ENCODE measurements at regions not wholly inside any gene's neighbourhood (a gene's known extent, or its start where the extent isn't known, plus 50 kb on each side); places are given as distances from the start of the nearest gene placed in this dataset.
"Not testable (repeated sequence)": the region's sequence is repeated elsewhere in the genome, so short reads cannot be mapped to it uniquely, and the experiment has no call there.

DNA sequence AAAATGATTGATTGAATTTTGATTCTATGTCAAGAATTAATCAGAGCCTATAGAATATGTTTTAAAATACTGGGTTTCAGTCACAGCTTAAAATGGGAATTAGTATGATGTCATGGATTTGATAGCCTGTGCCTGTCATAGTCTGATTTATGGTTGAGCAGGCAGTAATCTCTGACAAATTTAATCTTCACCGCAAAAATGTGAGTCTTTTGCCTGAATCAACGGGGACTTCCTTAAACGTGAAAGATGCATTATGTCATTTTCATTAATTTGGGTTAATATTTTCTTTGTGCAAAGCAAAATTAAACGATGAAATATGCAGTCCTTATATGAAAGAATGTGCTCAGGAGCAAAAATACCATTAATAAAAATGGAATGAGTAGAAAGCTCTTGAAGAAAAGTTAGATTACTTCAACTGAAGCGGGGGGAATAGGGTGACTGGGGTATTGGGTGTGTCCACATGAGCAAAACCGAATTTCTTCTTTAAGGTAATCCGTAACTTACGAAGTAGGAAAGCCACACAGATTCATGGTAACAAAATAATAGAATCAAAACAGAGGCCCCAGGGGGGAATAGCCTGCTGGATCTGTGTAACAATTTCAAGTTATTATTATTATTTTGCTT, 339.6 kb upstream of the NOX3 start:
- DNase-seq, result no peak

DNA sequence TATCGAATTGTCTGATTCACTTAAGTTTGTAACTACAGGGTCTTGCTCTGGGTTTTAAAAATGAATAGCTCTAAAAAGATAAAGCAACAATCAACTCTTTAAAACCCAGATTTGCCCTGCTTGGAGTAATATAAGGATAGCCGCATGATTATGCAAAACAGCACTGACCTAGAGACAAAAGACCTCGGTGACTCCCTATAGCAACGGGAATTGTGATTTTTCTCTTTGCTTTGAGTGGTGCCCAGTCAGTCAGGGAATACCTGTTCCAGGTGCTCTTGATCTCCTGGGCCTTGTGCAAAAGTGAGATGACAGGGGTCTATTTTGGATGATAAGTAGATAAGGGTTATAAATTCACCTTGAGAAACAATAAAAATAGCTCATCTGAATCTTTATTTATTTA, 336.3 kb upstream of the NOX3 start:
- DNase-seq, result no peak

DNA sequence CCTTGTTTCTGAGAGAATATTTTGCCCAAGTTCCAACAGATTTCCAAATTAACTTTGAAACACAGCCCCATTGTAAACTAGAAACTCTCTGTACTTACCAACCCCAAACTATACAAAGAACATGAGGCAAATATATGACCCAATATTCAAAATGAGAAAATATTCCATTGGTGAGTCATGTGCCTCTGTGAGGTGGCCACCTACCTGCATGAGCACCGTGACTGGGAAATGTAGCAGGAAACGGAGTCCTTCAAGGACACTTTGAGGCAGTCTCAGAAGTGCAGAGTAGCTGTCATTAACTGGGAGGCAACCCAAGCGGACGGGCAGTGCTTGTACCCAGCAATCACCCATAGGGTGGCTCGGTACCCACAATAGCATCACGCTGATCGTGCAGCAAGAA, 335.5 kb upstream of the NOX3 start:
- no peak for DNase-seq

DNA sequence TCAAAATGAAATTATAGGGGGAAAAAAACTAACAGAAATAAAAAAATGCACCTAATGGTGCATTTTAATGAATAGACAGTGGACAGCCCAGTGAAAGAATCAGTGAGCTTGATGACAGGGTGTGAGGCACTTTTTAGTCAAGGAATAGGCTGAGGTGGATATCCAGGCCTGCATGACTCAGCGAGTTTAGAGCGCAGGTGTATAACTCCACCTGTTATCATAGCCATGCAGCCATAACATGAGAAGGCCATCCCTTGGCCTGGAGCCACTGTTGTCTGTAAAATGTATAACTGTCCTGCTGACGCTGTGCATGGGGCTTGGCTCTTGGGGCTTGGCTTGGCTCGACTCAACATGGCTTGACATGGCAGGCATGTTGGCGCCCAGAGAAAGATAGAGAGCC, 331.5 kb upstream of the NOX3 start:
- DNase-seq, result no peak

DNA sequence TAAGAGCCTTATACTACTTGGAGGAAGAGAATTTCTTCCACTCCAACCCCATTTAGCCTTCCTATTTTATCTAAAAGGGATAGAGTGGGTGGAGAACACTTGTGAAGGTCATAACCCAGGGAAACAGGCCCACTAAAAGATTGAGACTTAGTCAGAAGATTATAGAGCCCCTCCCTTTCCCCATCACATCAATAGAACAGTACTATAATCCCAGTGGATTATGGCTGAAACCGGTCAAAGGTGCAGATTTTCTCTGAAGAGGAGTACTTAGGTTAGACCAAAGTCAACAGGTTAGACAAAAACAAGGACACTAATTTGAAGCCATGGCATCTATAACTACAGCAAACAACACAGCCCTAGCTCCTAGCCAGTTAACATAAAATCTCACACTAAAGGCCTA, 330.9 kb upstream of the NOX3 start:
- DNase-seq, result no peak

DNA sequence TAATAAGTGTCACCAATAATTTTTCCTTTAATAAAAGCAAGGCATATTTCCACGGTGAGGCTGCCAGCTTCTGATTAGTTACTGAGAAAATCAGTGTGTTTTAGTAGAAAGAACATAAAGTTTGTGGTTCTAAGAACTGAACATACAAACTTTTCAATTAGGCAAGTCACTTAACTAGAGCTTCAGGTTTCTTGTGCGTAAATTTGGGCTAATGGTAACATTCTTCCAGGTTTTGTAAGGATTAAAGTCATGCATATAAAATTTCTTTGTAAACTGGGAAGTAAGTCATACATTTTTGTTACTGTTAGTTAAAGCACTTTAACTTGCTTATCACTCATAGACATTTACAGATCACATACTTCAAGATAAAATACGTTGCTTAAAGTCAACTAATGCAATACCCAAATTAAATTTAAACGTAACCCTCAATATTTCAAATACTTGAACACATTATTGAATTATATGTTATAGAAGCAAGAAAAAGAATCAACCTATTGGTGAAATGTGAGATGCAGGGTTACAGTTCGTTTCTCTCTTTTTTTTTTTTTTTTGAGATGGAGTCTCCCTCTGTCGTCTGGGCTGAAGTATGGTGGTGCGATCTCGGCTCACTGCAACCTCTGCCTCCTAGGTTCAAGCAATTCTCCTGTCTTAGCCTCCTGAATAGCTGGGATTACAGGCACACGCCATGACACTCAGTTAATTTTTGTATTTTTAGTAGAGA, 327.3 kb upstream of the NOX3 start:
- no peak for DNase-seq

DNA sequence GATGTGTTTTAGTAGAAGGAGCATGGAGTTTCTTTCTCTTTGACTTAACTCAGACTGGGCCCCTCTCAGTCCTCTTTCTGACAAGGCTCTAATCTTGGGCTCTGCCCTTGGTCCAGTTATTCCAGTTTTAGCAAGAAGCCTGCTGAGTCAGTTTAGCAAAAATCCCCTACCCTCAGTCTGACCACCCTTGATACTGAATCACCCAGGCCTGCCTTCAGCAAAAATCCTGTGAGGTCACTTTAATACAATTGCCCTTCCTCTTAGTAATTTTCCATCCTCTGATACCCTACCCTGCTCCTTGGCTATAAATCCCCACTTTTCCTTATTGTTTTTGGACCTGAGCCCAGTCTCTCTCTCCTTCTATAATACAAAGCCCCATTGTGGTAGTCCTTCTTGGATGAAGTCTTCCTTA, 326.7 kb upstream of the NOX3 start:
- no peak for DNase-seq

DNA sequence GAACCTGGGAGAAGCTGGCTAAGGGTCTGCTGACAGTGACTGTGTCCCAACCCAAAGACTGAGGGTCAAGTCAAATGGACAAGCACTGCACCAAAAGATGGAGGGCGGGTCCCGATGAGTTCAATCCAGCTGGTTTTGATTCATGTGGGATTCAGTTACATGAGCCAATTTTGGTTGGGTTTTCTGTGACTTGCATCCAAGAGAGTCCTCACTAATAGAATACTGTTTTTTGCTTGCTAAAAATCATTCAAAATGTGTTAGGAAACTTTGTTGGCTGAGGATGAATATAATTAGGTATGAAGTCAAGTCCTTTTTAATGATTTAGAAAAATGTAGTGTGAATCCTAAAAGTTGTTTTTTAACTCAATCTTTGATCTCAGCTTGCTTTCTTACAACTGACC, 323.8 kb upstream of the NOX3 start:
- no peak for DNase-seq

DNA sequence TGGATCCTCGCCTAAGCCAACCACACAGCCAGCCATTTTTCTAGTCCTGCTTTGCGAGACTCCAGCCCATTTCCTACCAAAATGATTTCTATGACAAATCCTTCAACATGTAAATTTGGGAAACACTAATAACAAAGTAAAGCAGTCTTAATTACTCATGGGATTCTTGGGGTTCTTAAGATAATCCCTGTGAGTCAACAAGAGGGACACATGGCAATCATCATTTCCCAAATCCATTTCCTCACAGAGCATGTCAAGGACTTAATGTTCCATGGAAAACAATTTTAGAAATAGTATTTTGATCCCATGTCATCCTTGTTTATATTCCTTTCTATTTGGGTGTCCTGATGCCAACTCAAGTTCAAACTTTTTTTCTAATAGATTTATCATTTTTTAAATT, 322.7 kb upstream of the NOX3 start:
- DNase-seq, result no peak

DNA sequence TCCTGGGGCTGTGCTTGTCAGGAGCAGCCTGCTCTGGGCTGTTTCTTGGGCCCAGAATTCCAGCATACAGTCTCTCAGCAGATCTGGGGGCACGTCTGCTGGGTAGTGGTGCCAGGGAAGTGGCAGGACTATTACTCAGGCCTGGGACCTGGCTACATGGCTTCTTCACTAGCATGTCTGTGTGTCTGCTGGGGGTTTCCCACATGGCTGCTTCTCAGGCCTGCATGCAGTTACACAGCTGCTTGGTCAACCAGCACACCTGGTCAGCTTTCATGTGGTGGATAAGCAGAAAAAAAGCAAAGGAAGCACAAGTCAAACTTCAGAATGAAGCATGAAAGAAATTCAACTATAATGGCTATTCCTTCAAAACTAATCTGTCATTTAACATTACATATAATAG, 316.2 kb upstream of the NOX3 start:
- no peak for DNase-seq

DNA sequence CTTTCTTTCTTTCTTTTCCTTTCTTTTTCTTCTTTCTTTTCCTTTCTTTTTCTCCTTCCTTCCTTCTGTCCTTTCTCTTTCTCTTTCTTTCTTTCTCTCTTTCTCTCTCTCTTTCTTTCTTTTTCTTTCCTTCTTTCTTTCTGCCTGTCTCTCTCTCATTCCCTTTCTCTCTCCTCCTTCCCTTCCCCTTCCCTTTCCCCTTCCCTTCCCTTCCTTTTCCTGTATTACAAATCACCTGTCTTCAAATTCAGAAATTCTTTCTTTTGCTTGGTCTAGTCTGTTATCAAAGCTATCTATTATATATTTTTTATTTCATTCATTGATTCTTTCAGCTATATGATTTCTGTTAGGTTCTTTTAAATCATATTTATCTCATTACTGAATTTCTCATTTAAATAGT, 315.2 kb upstream of the NOX3 start:
- DNase-seq, result no peak

DNA sequence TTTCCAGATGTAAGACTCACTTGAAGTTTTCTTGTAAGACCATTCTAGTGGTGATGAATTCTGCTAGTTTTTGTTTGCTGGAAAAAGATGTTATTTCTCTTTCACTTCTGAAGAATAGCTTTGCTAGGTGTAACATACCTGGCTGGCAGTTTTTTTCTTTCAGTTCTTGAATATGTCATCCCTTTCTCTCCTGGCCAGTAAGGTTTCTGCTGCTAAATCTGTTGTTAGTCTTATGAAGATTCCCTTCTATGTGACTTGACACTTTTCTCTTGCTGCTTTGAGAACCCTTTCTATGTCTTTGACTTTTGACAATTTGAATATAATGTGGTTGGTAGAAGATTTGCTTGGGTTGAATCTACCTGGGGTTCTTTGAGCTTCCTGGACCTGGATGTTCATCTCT, 314.7 kb upstream of the NOX3 start:
- no peak for DNase-seq

DNA sequence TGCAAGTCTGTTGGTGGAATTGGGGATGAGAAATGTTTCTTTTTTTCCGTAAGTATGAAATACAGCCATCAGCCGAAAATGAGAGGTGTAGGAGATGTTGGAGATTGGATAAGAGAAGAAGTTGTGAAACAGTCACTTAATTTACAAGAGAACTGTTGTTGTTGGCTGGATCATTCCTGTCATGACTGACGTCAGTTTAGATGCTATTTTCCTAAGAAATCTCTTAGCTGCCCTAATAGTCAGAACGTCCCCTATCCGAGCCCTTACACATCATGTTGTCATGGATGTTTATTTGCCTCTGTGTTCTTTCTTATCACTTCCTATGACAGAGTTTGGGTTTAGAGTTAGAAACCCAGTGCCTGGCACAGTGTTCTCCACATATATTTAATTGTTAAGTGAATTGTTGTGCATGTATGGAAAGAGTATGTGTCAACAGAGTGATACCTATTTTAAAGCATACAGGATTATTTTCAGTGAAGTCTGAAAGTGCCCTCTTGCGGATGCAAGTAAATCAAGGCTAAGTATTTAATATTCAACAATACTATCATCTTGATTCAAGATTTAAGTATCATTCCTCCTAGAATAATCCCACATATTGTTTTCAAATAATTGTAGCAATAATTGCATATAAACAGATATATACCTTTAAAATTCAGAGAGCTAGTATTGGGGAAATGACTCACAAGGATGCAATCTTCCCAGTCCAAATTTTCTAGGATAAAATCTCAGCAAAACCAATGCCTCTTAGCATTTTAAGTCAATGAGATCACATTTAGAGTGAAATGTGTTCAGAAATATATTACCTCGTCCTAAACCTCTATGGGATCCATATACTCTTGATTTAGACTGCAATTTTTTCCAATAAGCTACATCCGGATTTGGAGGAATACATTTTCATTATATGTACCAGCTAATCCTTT, 309.9 kb upstream of the NOX3 start:
- DNase-seq, result no peak

DNA sequence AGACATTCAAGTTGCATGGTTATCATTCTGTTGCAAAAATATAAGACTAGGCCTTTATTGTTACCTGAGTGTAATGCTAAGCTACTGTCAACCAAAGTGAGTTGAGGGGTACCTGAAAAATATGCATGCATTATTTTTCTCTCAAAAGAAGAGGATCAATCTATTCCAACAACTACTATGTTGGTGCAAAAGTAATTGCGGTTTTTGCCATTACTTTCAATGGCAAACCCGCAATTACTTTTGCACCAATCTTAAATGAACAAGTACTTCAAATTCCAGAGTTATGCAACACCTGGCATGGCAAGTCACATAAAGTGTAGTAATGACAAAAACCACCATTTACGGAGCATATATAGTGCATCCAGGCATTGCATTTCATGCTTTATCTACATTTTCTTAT, 307.0 kb upstream of the NOX3 start:
- no peak for DNase-seq

DNA sequence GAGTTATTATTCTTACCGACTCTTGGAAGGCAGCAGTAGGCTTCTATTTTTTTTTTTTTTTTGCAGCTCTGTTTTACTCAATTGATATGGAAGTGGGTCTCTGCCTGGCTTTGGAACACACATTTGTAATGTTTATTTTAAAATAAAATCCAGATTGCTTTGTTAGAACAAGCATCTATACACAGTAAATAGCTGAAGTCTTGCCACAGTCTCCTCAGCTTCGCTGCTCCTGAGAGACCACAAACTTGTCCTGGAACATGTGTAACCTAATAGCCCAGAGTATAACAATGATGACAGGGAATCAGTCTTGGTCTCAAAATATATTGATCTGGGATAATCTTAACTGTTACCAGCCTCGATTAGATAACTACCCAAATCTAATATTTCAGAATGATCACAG, 299.8 kb upstream of the NOX3 start:
- no peak for DNase-seq

DNA sequence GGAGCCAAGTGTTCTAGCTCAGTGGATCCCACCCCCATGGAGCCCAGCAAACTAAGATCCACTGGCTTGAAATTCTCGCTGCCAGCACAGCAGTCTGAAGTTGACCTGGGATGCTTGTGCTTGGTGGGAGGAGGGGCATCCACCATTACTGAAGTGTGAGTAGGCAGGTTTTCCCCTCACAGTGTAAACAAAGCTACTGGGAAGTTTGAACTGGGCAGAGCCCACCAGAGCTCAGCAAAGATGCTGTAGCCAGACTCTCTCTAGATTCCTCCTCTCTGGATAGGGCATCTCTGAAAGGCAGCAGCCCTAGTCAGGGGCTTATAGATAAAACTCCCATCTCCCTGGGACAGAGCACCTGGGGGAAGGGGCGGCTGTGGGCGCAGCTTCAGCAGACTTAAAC, 293.1 kb upstream of the NOX3 start:
- not testable (repeated sequence) for DNase-seq

DNA sequence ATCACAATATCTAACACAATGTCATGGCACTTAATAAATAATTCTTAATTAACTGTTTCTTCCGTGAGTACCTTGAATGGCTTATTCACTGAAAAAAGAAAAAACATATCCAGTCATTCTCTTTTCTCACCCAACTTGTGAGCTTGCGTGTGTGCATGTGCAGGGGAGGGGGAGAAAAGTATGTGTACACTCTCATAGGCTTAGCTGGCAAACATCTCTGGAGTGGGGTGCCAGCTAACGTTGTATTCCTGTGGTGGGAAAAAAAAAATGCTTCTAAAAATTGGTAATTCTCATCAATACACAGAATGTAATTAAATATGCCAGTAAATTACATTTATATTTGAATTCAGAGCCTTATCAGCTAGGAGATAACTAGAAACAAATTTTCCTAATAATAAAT, 291.9 kb upstream of the NOX3 start:
- DNase-seq, result no peak

DNA sequence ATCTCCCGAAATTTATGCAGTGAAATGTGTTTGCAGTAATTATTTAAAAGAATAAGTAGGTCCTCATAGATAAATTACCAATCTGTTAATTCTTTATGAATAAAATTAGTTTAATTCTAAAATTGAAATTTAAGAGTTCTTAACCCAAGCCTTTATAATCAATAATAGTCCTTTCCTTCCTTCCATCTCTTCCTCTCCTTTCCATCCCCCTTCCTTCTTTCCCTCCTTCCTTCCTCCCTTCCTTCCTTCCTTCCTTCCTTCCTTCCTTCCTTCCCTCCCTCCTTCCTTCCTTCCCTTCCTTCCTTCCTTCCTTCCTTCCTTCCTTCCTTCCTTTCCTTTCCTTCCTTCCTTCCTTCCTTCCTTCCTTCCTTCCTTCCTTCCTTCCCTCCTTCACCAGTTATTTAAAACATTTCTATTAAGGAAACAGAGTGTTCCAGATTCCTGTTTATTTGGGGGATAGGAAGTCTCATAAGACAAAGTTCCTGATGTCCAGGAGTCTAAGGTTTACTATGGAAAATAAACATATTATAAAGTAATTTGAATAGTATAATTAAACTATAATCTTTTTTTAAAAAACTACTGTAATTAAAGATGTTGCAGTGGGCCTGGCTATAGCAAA, 285.3 kb upstream of the NOX3 start:
- no peak for DNase-seq

DNA sequence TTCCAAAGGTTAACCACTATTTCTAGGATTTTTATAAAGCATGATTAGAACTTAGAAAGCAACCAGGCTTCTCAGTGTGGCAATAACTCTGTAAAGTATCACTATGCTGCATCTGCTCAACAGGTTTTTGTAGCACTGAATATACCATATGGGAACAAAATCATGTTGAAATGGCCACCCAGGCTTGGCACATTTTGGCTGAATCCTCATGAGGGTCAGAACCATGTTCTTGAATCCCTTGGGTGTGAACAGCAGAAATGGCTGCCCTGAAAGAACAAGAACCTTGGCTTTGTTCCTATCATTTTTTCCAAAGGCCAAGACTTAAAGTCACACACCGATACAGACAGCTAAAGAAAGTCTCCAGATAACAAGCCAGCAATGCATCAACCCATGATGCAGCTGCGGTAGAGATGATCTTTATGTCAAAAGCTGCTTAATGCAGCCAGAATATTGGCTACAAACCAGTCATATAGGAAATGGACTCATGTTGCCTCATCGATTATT, 283.0 kb upstream of the NOX3 start:
- DNase-seq, result no peak

DNA sequence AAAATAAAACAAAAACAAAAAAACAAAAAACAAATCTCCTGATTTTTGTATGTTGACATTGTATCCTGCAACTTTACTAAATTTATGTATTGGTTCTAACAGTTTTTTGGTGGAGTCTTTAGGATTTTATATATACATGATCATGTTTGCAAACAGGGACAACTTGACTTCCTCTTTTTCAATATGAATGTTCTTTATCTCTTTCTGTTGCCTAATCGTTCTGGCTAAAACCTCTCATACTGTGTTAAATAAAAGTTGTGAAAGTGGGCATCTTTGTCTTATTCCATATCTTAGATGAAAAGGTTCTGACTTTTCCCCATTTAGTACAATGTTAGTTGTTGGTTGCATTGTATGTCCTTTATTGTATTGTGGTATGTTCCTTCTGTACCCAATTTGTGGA, 261.7 kb upstream of the NOX3 start:
- no peak for DNase-seq

DNA sequence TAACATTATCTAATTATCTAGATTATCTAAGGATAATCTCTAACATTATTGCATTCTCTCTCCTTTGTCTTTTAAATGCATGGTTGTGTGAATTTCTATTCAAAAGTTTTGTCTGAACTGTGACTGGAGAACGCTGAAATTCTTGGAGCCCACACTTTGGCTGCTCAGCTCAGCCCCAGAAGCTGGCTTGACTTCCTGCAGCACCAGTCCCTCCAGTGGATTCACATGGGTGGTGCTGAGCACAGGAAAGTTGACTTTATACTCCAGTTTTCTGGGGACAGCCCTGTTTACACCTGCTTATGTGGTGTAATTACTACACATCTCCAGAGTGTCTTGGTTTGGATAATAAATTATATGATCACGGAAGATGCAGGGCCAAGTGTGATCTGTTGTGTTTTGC, 255.1 kb upstream of the NOX3 start:
- DNase-seq, result no peak

DNA sequence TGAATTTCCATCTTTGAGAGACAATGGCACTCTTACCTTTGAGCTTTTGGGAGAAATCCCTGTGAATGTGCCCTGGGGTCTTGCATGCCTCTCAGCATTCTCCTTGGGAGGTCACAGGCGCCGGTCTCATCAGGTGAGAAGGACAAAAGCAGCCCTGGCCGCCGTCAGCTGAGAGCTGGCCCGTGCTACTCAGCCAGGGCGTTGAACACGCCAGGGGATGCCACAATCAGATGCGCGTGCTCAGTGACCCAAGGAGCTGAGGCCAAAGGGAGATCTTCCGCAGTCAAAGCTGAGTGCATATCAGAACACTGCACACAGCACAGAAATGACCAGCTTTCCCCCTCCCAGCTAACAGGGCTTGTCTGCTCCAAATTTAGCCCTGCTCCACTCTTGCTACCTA, 253.6 kb upstream of the NOX3 start:
- no peak for DNase-seq

DNA sequence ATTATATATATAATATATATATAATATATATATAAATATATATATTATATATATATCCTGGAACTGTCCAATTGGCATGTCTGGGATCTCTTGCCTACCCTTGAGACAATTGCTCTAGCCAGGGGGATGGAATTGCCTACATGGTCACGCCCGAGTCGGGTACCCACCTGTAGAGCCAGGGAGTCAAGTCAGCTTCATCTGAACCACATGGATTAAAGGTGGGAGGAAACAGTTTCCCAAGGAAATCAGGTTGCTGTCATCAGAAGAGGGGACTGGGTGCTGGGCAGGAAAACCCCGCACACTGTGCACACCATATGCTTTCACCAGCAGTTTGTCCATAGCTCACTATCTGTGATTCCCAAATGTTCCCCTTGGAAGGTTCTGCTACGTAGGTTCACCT, 252.5 kb upstream of the NOX3 start:
- no peak for DNase-seq

Data from activated CD4-positive, alpha-beta T cell treated with anti-CD3 and anti-CD28 coated beads for 1 hour (primary cell).